ENCODE measurements at regions not wholly inside any gene's neighbourhood (a gene's known extent, or its start where the extent isn't known, plus 50 kb on each side); places are given as distances from the start of the nearest gene placed in this dataset.

GRCh38 chr10:113470372-113471240 is 82.2 kb upstream of the HABP2 start:
- DNase-seq (ENCODE audit: low read depth in 1 of 2, low spot score in 1 of 2): no peak
- no peak overlapping the region for H3K27ac ChIP-seq (replicated peaks)
- TF ChIP-seq POLR2AphosphoS5 (IDR thresholded peaks at IDR 0.05; ENCODE audit: low read depth) (no peak), GABPA (IDR thresholded peaks at IDR 0.05; ENCODE audit: low read depth) (no peak), REST (IDR thresholded peaks at IDR 0.05; ENCODE audit: insufficient replicate concordance, low read depth) (no peak), SPI1 (IDR thresholded peaks at IDR 0.05; ENCODE audit: borderline replicate concordance, low read depth) (no peak), CTCF (IDR thresholded peaks at IDR 0.05; ENCODE audit: insufficient read depth, low read length) (no peak)

GRCh38 chr10:113471241-113471996 is 81.4 kb upstream of the HABP2 start:
- Histone ChIP-seq H3K4me3 (replicated peaks; ENCODE audit: insufficient read depth, low read length) (no peak overlapping the region), H3K27me3 (ENCODE audit: insufficient read depth, poor library complexity, severe bottlenecking) (no peaks in the 10 kb centered on the region), H3K27ac (replicated peaks) (no peak overlapping the region)
- no peak for DNase-seq (ENCODE audit: low read depth in 1 of 2, low spot score in 1 of 2)
- TF ChIP-seq POLR2AphosphoS5 (IDR thresholded peaks at IDR 0.05; ENCODE audit: low read depth) (no peak), SPI1 (IDR thresholded peaks at IDR 0.05; ENCODE audit: borderline replicate concordance, low read depth) (no peak), GABPA (IDR thresholded peaks at IDR 0.05; ENCODE audit: low read depth) (no peak), REST (IDR thresholded peaks at IDR 0.05; ENCODE audit: insufficient replicate concordance, low read depth) (no peak), CTCF (IDR thresholded peaks at IDR 0.05; ENCODE audit: insufficient read depth, low read length) (no peak)

More at GRCh38 chr10:113470372-113471240, 82.2 kb upstream of the HABP2 start:
- Histone ChIP-seq H3K4me3 (replicated peaks; ENCODE audit: insufficient read depth, low read length) (no peak overlapping the region), H3K27me3 (ENCODE audit: insufficient read depth, poor library complexity, severe bottlenecking) (no peaks in the 10 kb centered on the region)

- TF ChIP-seq REST (IDR thresholded peaks at IDR 0.05; ENCODE audit: insufficient replicate concordance, low read depth) (no peak), POLR2AphosphoS5 (IDR thresholded peaks at IDR 0.05; ENCODE audit: low read depth) (no peak), GABPA (IDR thresholded peaks at IDR 0.05; ENCODE audit: low read depth) (no peak), SPI1 (IDR thresholded peaks at IDR 0.05; ENCODE audit: borderline replicate concordance, low read depth) (no peak)
- H3K4me3 ChIP-seq (replicated peaks; ENCODE audit: insufficient read depth, low read length): no peak overlapping the region
- no peaks in the 10 kb centered on the region for H3K27me3 ChIP-seq (ENCODE audit: insufficient read depth, poor library complexity, severe bottlenecking)
- no peak overlapping the region for H3K27ac ChIP-seq (replicated peaks)
- DNase-seq (ENCODE audit: low read depth in 1 of 2, low spot score in 1 of 2): no peak
Observed at GRCh38 chr10:113473011-113473410, 79.8 kb upstream of the HABP2 start.

All from HL-60 (cell line).